ENCODE measurements at regions not wholly inside any gene's neighbourhood (a gene's known extent, or its start where the extent isn't known, plus 50 kb on each side); places are given as distances from the start of the nearest gene placed in this dataset.

- ATAC-seq = no peak
- Histone ChIP-seq H3K36me3 (ENCODE audit: low read depth) (no peaks in the 10 kb centered on the region), H3K9me3 (no peaks in the 10 kb centered on the region), H3K4me1 (ENCODE audit: low read depth) (no peaks in the 10 kb centered on the region), H3K4me3 (no peak overlapping the region)
- DNase-seq = no peak
- TF ChIP-seq CTCF (IDR thresholded peaks at IDR 0.05) = no peak
- intact Hi-C loops (cut with DNase I, micrococcal nuclease) = loop anchor here in 1 of 2 donors (10.0 kb wide), 1 partner anchor 211 kb away; no protein-coding TSS in a partner anchor
Observed at GRCh38 chr10:2834214-2834613, 233.1 kb upstream of the PFKP start.

DNA sequence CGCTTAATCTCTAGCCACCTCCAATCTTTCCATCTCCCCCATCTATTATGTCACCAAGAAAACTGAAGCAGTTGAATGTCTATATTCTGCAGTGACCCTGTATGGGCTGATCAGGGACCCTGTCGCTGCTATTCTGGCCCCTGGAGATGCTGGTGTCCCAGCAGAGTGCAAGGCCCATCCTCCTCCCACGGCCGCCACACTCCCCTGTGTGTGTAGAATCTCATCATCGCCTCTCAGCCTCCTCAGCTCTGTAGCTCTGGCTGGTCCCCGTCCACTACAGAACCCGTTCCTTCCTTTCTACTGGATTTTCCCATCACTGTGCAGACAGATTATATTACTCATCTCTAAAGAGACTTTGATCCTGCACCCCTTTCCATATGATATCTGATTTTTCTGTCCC, 235.8 kb upstream of the PFKP start:
- Histone ChIP-seq H3K4me3 (no peak overlapping the region), H3K9me3 (no peaks in the 10 kb centered on the region), H3K36me3 (ENCODE audit: low read depth) (no peaks in the 10 kb centered on the region), H3K4me1 (ENCODE audit: low read depth) (no peaks in the 10 kb centered on the region)
- TF ChIP-seq CTCF (IDR thresholded peaks at IDR 0.05) = no peak
- intact Hi-C loops (cut with DNase I, micrococcal nuclease) = loop anchor here in 1 of 2 donors (10.0 kb wide), 1 partner anchor 213 kb away; no protein-coding TSS in a partner anchor
- no peak for ATAC-seq
- DNase-seq = no peak

DNA sequence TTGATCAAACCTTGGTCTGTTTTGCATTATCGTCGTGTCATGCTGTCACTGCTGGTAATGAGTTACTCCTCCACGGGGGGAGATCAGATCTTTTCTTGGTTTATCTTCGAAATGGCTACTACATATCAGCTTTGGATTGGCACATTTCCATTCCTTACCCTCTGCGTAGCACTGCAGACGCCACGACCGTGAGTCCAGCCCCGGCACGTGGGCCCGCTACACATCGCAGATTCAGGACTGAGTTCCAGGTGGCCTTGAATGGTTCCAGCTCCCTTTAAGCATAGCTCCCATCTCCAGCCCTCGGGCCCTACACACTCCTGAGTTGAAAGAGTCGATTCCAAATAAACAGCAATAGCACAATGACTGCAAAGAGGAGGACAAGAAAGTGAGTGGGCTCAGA, 238.6 kb upstream of the PFKP start:
- H3K36me3 ChIP-seq (ENCODE audit: low read depth) = no peaks in the 10 kb centered on the region
- no peak for ATAC-seq
- no peak overlapping the region for H3K4me3 ChIP-seq

DNA sequence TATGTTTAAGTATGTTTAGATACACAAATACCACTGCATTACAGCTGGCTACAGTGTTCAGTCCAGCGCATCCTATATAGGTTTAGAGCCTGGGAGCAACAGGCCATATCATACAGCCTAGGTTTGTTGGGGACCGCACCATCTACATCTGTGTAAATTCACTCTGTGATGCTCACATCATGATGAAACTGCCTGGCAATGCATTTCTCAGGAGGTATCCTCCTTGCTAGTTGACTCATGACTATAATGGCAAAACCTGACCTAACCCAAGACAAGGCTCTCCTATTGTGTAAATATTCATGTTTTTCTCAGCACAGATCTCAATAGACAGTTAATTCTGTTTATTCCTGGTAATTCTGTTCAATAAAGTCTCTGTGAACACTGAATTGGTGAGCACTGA, 240.7 kb upstream of the PFKP start:
- ATAC-seq = no peak
- Histone ChIP-seq H3K36me3 (ENCODE audit: low read depth) (no peaks in the 10 kb centered on the region), H3K9me3 (no peaks in the 10 kb centered on the region), H3K4me3 (no peak overlapping the region), H3K4me1 (ENCODE audit: low read depth) (no peaks in the 10 kb centered on the region)
- intact Hi-C loops (cut with DNase I, micrococcal nuclease) = no loop called here
- no peak for TF ChIP-seq CTCF (IDR thresholded peaks at IDR 0.05)
- no peak for DNase-seq

More for the DNA sequence above, 238.6 kb upstream of the PFKP start:
- DNase-seq = no peak
- Histone ChIP-seq H3K9me3 (no peaks in the 10 kb centered on the region), H3K4me1 (ENCODE audit: low read depth) (no peaks in the 10 kb centered on the region)
- intact Hi-C loops (cut with DNase I, micrococcal nuclease) = no loop called here
- no peak for TF ChIP-seq CTCF (IDR thresholded peaks at IDR 0.05)

DNA sequence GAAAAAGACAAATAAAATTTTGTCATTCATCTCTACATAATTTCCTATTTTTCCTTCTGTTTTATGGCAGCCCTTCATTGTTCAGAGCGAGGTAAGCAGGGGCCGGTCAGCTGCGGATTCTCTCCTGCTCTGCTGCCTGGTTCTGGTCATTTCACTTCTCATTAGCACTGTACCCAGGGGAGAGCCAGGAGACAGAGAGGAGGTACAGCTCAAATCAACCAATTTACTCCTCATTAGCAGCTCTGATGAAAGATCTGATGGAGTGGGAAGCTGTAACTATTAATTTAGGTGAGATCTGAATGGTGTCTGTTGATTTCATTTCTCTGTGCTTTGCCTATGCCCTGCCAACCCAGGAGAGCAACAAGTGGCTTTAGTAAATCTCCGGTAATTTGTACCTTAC, 241.5 kb upstream of the PFKP start:
- Histone ChIP-seq H3K36me3 (ENCODE audit: low read depth) (no peaks in the 10 kb centered on the region), H3K4me1 (ENCODE audit: low read depth) (no peaks in the 10 kb centered on the region), H3K4me3 (no peak overlapping the region), H3K9me3 (no peaks in the 10 kb centered on the region)
- TF ChIP-seq CTCF (IDR thresholded peaks at IDR 0.05) = no peak
- DNase-seq (no peak), ATAC-seq (no peak)
- intact Hi-C loops (cut with DNase I, micrococcal nuclease) = no loop called here

Data from mucosa of descending colon (tissue), 3 donors.